CD14-positive monocyte (primary cell): ENCODE measurements at regions not wholly inside any gene's neighbourhood (a gene's known extent, or its start where the extent isn't known, plus 50 kb on each side); places are given as distances from the start of the nearest gene placed in this dataset.

Experiments
- DNase-seq, 3 donors: peaks; one replicate each; pipeline ENCODE4 v3.0.0-alpha.2; 2011 to 2022
- H2AFZ ChIP-seq: 2 replicates; pipeline ENCODE4 v1.6.0; 2012; ENCODE audit warnings: mild to moderate bottlenecking, low read depth, low read length, inconsistent platforms; ENCODE audit not compliant: insufficient read depth, poor library complexity, severe bottlenecking
- H3K27ac ChIP-seq, 2 donors: 1 replicate in 1 of 2; 2 replicates in 1 of 2; pipeline ENCODE4 v1.5.1; 2012 to 2013; ENCODE audit warnings: low read length in 2 of 2, control low read depth in 1 of 2, inconsistent platforms in 1 of 2, low read depth in 1 of 2, mild to moderate bottlenecking in 1 of 2
- H3K27me3 ChIP-seq, 2 donors: one replicate each; pipeline versions ENCODE4 v1.6.0 to v1.6.1; 2011 to 2013; ENCODE audit warnings: low read length in 2 of 2; ENCODE audit not compliant: control insufficient read depth in 2 of 2, insufficient read depth in 2 of 2
- H3K36me3 ChIP-seq, 2 donors: replicated peaks in 1 of 2; 1 replicate in 1 of 2; 2 replicates in 1 of 2; pipeline versions ENCODE4 v1.5.1 to v1.6.1; 2012 to 2013; ENCODE audit warnings: low read length in 2 of 2, control low read depth in 1 of 2, inconsistent platforms in 1 of 2, mild to moderate bottlenecking in 1 of 2; ENCODE audit not compliant: insufficient read depth in 2 of 2, control insufficient read depth in 1 of 2
- H3K4me1 ChIP-seq, 2 donors: 1 replicate in 1 of 2; 2 replicates in 1 of 2; pipeline versions ENCODE4 v1.5.1 to v1.6.1; 2012 to 2013; ENCODE audit warnings: low read length in 2 of 2, control low read depth in 1 of 2, inconsistent platforms in 1 of 2, mild to moderate bottlenecking in 1 of 2, moderate library complexity in 1 of 2; ENCODE audit not compliant: insufficient read depth in 2 of 2, control insufficient read depth in 1 of 2
- H3K4me2 ChIP-seq: replicated peaks from 2 replicates; pipeline ENCODE3; 2012; ENCODE audit warnings: low read length, moderate library complexity, mild to moderate bottlenecking; ENCODE audit not compliant: poor library complexity, severe bottlenecking; ENCODE audit errors: extremely low read depth
- H3K4me3 ChIP-seq, 3 experiments: fragments of 200-600 bp in 1 of 3; sonication (generic) in 1 of 3; replicated peaks in 1 of 3; 1 replicate in 2 of 3; 2 replicates in 1 of 3; pipeline ENCODE4 v1.5.1; 2011 to 2013; ENCODE audit warnings: low read length in 3 of 3, mild to moderate bottlenecking in 3 of 3, control low read depth in 2 of 3, low read depth in 2 of 3, inconsistent platforms in 1 of 3, moderate library complexity in 1 of 3
- H3K79me2 ChIP-seq: 2 replicates; pipeline ENCODE4 v1.6.0; 2012; ENCODE audit warnings: mild to moderate bottlenecking, control low read depth, inconsistent platforms, low read length, moderate library complexity; ENCODE audit not compliant: insufficient read depth
- H3K9ac ChIP-seq: 2 replicates; pipeline ENCODE4 v1.6.0; 2017; ENCODE audit warnings: low read length, mild to moderate bottlenecking; ENCODE audit not compliant: insufficient read depth, poor library complexity, severe bottlenecking
- H3K9me3 ChIP-seq, 2 donors: replicated peaks in 1 of 2; 1 replicate in 1 of 2; 2 replicates in 1 of 2; pipeline versions ENCODE4 v1.5.1 to v1.6.1; 2012 to 2013; ENCODE audit warnings: low read length in 2 of 2, control low read depth in 1 of 2; ENCODE audit not compliant: control insufficient read depth in 1 of 2, insufficient read depth in 1 of 2
- H4K20me1 ChIP-seq: 2 replicates; pipeline ENCODE4 v1.6.0; 2012; ENCODE audit warnings: mild to moderate bottlenecking, low read length, control low read depth, moderate library complexity; ENCODE audit not compliant: insufficient read depth
- H3K27ac Mint-ChIP-seq, 7 donors: one replicate each; pipeline ENCODE4 v1.8.0; 2020; ENCODE audit warnings: mild to moderate bottlenecking in 7 of 7, mixed read lengths in 7 of 7, moderate library complexity in 6 of 7, inconsistent platforms in 2 of 7
- H3K27me3 Mint-ChIP-seq, 3 donors: one replicate each; pipeline ENCODE4 v1.8.0; 2021 to 2022; ENCODE audit warnings: low read depth in 3 of 3, mild to moderate bottlenecking in 3 of 3, mixed read lengths in 3 of 3, moderate library complexity in 3 of 3, inconsistent platforms in 1 of 3
- H3K36me3 Mint-ChIP-seq, 2 donors: one replicate each; pipeline ENCODE4 v1.8.0; 2020; ENCODE audit warnings: mixed read lengths in 2 of 2, inconsistent platforms in 1 of 2, mild to moderate bottlenecking in 1 of 2
- H3K4me1 Mint-ChIP-seq: one replicate; pipeline ENCODE4 v1.8.0; 2020; ENCODE audit warnings: mild to moderate bottlenecking, mixed read lengths
- H3K4me3 Mint-ChIP-seq, 2 donors: one replicate each; pipeline ENCODE4 v1.8.0; 2020; ENCODE audit warnings: mild to moderate bottlenecking in 2 of 2, mixed read lengths in 2 of 2, moderate library complexity in 1 of 2
- H3K9me3 Mint-ChIP-seq, 7 donors: one replicate each; pipeline ENCODE4 v1.8.0; 2020 to 2022; ENCODE audit warnings: mixed read lengths in 7 of 7, mild to moderate bottlenecking in 6 of 7, moderate library complexity in 6 of 7, inconsistent platforms in 2 of 7
- CTCF ChIP-seq: fragments of 200-600 bp; IDR thresholded peaks from one replicate; pipeline ENCODE4 v1.8.0; 2022; ENCODE audit warnings: antibody characterized with exemption, mild to moderate bottlenecking
- WGBS: methylation state at CpG from one replicate; pipeline ENCODE4 v1.1.5; 2013; ENCODE audit warnings: missing lambda C conversion rate; ENCODE audit not compliant: insufficient coverage; 5-methylcytosine and 5-hydroxymethylcytosine counted together
- intact Hi-C, 2 donors: fragments of 100-400 bp; cut with micrococcal nuclease; formaldehyde crosslinking; loops; one replicate each; pipeline versions ENCODE4 v1.15.0 to v1.15.1; 2023

DNA sequence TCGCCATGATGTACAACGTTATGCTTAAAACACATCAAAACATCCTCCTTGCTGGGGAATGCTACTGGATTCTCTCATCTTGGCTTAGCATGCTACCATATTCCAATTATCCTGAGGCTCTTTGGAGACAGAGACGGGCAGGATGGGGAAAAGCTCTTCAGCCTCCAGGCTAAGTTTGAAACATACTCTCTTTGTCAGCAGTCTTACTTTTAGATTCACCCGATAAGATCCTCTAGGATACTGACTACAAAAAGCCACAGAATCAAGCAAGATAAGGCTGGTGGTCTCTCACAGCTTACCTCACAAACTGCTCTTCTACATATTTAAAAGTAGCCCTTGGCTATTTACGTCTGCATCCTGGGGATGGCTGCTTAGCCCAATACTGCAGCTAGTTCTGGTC lies 72.8 kb upstream of the LRCH1 start:
- no peak for TF ChIP-seq CTCF
- Histone ChIP-seq H3K36me3 (no peaks in the 10 kb centered on the region), H3K4me2 (no peak overlapping the region), H3K9ac (no peak overlapping the region), H3K4me3 (no peak overlapping the region), H3K27me3 (no peaks in the 10 kb centered on the region), H3K27ac (no peak overlapping the region), H3K9me3 (peaks cover 21 to 22% of the 10 kb centered on the region in 2 donors), H2AFZ (no peak overlapping the region), H3K79me2 (no peaks in the 10 kb centered on the region), H3K4me1 (no peaks in the 10 kb centered on the region), H4K20me1 (no peaks in the 10 kb centered on the region)
- 100% methylated on average over 3 of the region's 5 CpGs for WGBS
- Mint-ChIP-seq H3K27ac (no peak overlapping the region), H3K36me3 (no peaks in the 10 kb centered on the region), H3K4me1 (peaks cover 4% of the 10 kb centered on the region), H3K9me3 (peaks cover 15 to 39% (median 30%) of the 10 kb centered on the region in 7 donors), H3K4me3 (no peak overlapping the region), H3K27me3 (no peaks in the 10 kb centered on the region)
- intact Hi-C loops, result no loop called here
- DNase-seq, result no peak

DNA sequence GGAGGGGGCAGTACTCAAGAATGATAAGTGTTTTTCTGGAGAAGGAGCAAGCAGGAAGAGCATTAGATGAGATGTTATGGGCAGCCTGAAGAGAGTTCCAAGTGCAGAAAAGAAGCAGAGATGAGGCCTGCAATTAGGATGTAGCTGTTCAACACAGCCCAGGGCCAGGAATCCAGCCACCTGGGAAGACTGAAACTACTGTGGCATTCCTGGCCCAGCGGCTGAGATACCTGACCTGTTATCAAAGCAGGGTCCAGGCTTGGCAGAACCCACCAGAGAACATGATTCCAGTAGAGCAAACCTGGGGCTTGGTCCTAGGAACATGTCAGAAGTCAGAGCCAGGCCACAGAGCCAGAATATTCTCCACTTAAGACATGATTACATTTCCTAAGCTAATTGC lies 73.3 kb upstream of the LRCH1 start:
- Histone ChIP-seq H3K36me3 (no peaks in the 10 kb centered on the region), H4K20me1 (no peaks in the 10 kb centered on the region), H3K27ac (no peak overlapping the region), H3K9me3 (peaks cover 17 to 18% of the 10 kb centered on the region in 2 donors), H3K27me3 (no peaks in the 10 kb centered on the region), H3K79me2 (no peaks in the 10 kb centered on the region), H3K4me1 (no peaks in the 10 kb centered on the region), H2AFZ (no peak overlapping the region), H3K4me2 (no peak overlapping the region), H3K4me3 (no peak overlapping the region), H3K9ac (no peak overlapping the region)
- Mint-ChIP-seq H3K9me3 (peaks cover 11 to 35% (median 26%) of the 10 kb centered on the region in 7 donors), H3K36me3 (no peaks in the 10 kb centered on the region), H3K4me3 (no peak overlapping the region), H3K4me1 (peaks cover 4% of the 10 kb centered on the region), H3K27me3 (no peaks in the 10 kb centered on the region), H3K27ac (no peak overlapping the region)
- intact Hi-C loops, result no loop called here
- no peak for DNase-seq
- WGBS, result 100% methylated on average over 1 of the region's 1 CpG
- no peak for TF ChIP-seq CTCF
